Stimulated activated naive CD8-positive, alpha-beta T cell treated with anti-CD3 and anti-CD28 coated beads, Interleukin-15, Interleukin-2, amounts not matched to agents 100 U/mL and 50 U/mL, for 24 hours (primary cell): ENCODE measurements at regions not wholly inside any gene's neighbourhood (a gene's known extent, or its start where the extent isn't known, plus 50 kb on each side); places are given as distances from the start of the nearest gene placed in this dataset.
"Not testable (repeated sequence)": the region's sequence is repeated elsewhere in the genome, so short reads cannot be mapped to it uniquely, and the experiment has no call there.

ENCODE experiments used
- ATAC-seq: fragments of 150-1000 bp; cut with Tn5 transposase; one replicate; pipeline ENCODE4 v1.10.0; 2021
- DNase-seq: peaks from one replicate; pipeline ENCODE4 v3.0.0; 2021

- ATAC-seq = no peak
- no peak for DNase-seq
Observed at GRCh38 chr7:91356915-91357314, 92.7 kb downstream of the FZD1 start.

- DNase-seq = no peak
- no peak for ATAC-seq
Observed at GRCh38 chr7:91357379-91357778, 93.1 kb downstream of the FZD1 start.

- ATAC-seq (no peak), DNase-seq (no peak)
Observed at GRCh38 chr7:91357901-91358300, 93.7 kb downstream of the FZD1 start.

- ATAC-seq (no peak), DNase-seq (no peak)
Observed at GRCh38 chr7:91358303-91358702, 94.1 kb downstream of the FZD1 start.

- not testable (repeated sequence) for DNase-seq, ATAC-seq
Observed at GRCh38 chr7:91365097-91365496, 100.9 kb downstream of the FZD1 start.

GRCh38 chr7:91366091-91366490 lies 101.9 kb downstream of the FZD1 start:
- DNase-seq = no peak

GRCh38 chr7:91367812-91368578 lies 103.8 kb downstream of the FZD1 start:
- no peak for DNase-seq
- no peak for ATAC-seq

More at GRCh38 chr7:91366091-91366490, 101.9 kb downstream of the FZD1 start:
- no peak for ATAC-seq

- DNase-seq = no peak
- ATAC-seq = no peak
Observed at GRCh38 chr7:91372323-91372722, 108.1 kb downstream of the FZD1 start.

GRCh38 chr7:91373111-91373800 lies 109.0 kb downstream of the FZD1 start:
- DNase-seq (no peak), ATAC-seq (no peak)

GRCh38 chr7:91374321-91374989 lies 110.2 kb downstream of the FZD1 start:
- DNase-seq = no peak
- no peak for ATAC-seq

- ATAC-seq (no peak), DNase-seq (no peak)
Observed at GRCh38 chr7:91375378-91375777, 111.1 kb downstream of the FZD1 start.

- DNase-seq (no peak), ATAC-seq (no peak)
Observed at GRCh38 chr7:91378131-91378530, 113.9 kb downstream of the FZD1 start.

- ATAC-seq = no peak
Observed at GRCh38 chr7:91379236-91379635, 115.0 kb downstream of the FZD1 start.

GRCh38 chr7:91379991-91380390 lies 115.8 kb downstream of the FZD1 start:
- DNase-seq = no peak
- ATAC-seq = no peak

More at GRCh38 chr7:91379236-91379635, 115.0 kb downstream of the FZD1 start:
- DNase-seq = no peak

- DNase-seq (no peak), ATAC-seq (no peak)
Observed at GRCh38 chr7:91383053-91383904, 119.0 kb downstream of the FZD1 start.

- DNase-seq (no peak), ATAC-seq (no peak)
Observed at GRCh38 chr7:91383905-91384274, 119.7 kb downstream of the FZD1 start.

GRCh38 chr7:91394757-91395156 lies 130.5 kb downstream of the FZD1 start:
- not testable (repeated sequence) for ATAC-seq, DNase-seq

- DNase-seq, ATAC-seq: not testable (repeated sequence)
Observed at GRCh38 chr7:91395313-91395712, 131.1 kb downstream of the FZD1 start.

- DNase-seq (no peak), ATAC-seq (no peak)
Observed at GRCh38 chr7:91397096-91397495, 132.9 kb downstream of the FZD1 start.

GRCh38 chr7:91397612-91398011 lies 133.4 kb downstream of the FZD1 start:
- DNase-seq = no peak
- ATAC-seq = no peak

GRCh38 chr7:91398341-91398740 lies 134.1 kb downstream of the FZD1 start:
- ATAC-seq (no peak), DNase-seq (no peak)
